ENCODE measurements at regions not wholly inside any gene's neighbourhood (a gene's known extent, or its start where the extent isn't known, plus 50 kb on each side); places are given as distances from the start of the nearest gene placed in this dataset.
"Not testable (repeated sequence)": the region's sequence is repeated elsewhere in the genome, so short reads cannot be mapped to it uniquely, and the experiment has no call there.

DNA sequence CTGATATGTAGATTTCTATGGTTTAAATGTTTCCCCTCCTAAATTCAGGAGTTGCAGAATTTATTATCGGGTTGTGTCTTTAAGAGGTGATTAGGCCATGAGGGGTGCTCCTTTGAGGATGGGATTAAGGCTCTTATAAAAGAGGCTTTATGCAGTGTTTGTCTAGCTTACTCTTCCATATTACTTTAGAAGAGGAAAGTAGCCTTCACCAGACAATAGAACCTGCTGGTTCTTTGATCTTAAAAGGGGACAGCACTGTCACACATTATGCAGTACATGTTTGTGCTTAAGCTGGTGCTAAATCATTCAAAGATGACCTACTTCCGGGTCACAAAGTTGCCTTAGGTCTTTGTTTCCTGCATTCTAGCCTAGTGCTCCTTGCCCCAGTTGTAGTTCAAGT is 81.0 kb downstream of the CPXCR1 start:
- DNase-seq: no peak

DNA sequence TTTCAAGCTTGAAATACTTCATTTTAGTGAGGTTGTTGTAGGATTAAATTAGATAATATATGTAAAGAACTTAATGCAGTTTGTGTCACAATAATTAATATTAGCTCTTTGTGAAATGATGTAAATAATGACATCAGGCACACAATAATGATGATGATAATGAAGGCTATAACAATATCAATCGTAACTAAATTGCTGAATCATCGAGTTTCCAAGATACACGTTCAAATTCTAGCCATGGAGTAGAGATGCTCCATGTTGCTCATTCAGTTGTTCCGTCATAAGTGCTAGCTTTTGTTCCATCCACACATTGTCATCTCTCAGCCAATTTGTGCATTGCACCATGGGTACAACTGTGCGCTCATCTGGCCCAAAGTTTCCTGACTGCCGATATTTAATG is 83.1 kb downstream of the CPXCR1 start:
- no peak for DNase-seq

DNA sequence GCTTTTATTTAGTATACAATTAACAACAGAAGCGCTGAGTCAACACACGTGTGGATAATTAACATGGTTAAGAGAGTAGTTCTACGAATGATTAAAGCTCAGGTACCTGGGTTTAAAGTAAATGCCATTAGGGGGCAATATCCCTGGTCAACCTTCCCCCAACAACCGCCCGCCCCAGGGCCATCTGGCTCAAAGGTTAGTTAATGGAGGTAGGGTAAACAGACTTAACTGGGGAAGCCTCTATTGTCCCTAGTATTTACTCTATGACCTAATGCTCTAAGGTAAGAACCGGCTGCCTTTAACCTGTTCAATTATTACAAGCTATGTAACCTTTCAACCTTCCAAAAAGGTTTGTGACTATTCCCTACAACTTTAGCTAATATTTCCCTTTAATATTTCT is 90.7 kb downstream of the CPXCR1 start:
- not testable (repeated sequence) for DNase-seq

DNA sequence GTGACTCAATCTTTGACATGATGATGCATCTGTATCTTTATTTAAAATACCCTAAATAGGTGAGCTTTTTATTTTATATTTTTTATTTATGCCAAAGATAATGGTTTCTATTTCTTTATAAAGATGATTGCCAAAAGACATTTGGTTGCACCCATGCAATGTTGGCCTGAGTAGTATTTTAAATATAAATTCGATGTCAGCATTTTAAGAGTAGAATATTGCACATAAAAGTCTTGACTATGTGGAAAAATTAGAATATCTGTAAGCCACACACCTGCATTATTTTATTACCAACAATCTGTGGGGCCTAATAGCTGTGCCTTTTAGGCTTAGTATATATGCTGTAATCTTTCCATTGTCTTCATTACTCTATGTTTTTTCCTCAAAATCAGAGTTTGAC is 91.4 kb downstream of the CPXCR1 start:
- DNase-seq: no peak

DNA sequence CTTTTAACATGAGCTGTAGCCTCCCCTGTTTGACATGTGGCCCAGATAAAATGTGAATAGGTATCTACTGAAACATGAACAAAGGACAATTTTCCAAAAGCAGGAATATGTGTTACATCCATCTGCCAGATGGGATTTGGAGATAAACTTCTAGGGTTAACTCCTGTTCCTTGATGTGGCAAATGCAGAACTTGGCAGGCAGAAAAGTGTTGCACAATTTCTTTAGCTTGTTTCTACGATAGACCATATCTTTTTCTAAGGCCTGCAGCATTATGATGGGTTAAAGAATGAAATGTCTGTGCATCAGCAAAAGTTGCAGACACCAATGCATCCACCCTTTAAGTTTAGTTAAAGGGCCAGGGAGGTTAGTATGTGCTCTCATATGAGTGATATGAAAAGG is 96.8 kb downstream of the CPXCR1 start:
- DNase-seq: peak in 1 of 2 experiments; percentile 0

DNA sequence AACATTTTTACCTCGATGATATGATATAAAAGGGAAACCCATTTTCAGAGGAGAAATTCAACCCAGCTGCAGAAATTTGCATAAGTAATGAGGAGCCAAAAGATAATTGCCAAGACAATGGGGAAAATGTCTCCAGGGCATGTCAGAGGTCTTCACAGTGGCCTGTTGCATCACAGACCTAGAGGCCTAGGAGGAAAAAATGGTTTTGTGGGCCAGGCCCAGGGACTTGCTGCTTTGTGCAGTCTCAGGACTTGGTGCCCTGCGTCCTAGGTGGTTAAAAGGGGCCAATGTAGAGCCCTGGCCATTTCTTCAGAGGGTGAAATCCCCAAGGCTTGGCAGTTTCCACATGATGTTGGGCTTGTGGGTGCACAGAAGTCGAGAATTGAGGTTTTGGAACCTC is 106.9 kb downstream of the CPXCR1 start:
- no peak for DNase-seq

DNA sequence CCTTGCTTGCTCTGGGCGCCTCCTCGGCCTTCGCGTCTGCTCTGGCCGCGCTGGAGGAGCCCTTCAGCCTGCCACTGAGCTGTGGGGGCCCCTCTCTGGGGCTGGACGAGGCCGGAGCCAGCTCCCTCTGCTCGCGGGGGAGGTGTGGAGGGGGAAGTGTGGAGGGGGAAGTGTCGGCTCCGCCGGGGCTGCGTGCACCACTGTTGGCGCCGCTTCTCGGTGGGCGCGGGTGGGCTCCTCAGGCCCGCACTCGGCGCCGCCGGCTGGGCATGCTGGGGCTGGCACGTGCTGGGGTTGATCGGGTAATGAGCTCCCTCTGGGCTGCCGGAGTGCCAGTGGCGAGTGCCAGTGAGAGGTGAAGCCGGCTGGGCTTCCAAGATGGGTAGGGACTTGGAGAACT is 116.7 kb downstream of the CPXCR1 start:
- DNase-seq: no peak

DNA sequence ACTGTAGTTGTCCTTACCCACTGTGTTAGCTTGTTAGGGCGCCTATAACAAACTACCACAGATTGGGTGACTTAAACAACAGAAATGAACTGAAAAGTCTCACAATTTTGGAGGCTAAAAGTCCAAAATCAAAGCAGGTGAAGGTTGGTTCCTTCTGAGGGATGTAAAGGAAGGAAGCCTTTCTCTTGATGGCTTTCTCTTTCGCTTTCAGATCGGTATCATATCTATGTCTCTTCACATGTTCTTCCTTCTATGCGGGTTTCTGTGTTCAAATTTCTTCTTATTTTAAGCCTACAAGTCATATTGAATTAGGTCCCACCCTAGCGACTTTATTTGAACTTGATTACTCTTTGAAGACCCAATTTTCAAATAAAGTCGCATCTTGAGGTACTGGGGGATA is 118.6 kb downstream of the CPXCR1 start:
- no peak for DNase-seq

DNA sequence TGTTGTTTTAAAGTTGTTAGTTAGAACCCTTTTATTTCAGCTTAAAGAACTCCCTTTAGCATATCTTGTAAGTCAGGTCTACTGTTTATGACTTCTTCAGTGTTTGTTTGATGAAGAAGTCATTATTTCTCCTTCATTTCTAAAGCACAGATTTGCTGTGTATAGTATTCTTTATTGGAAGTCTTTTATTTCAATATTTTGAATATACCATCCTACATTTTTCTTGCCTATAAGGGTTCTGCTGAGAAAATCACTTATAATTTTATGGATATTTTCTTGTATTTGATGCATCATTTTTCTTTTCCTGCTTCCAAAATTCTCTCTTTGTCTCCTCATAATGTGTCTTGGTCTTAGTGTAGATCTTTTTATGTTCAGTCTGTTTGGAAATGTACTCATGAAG is 134.5 kb downstream of the CPXCR1 start:
- no peak for DNase-seq

DNA sequence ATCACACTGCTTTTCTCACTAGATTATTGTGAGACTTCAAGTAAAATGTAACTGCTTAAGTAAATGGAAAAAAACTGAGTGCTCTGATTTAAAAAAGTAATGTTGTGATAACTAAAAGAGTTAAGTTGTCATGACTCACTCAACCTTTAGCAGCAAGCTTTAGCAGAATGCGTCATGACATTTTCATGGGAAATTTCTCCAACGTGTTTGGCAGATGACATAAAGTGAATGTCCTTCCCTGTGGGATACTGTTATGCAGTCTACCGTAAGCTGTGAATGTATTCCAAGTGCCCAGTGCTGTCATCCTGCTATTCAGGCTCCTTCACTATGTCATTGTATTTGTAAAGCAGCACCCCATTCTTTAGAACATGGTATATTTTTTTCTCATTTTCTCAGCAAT is 136.2 kb downstream of the CPXCR1 start:
- no peak for DNase-seq

DNA sequence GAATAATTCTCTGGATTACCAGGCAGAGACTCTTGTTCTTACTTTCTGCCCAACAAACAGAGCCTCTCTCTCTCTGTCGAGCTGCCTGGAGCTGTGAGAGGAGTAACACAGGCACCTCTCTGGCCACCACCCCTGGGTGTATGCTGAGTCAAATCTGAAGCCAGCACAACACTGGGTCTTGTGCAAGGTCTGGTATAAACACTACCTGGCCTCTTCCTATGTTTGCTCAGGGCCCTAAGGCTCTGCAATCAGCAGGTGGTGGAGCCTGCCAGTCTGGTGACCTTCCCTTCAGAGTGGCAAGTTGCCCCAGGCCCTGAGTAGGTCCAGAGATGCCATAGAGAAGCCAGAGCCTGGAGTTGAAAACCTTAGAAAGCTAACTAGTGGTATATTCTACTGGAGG is 139.9 kb downstream of the CPXCR1 start:
- DNase-seq: no peak

DNA sequence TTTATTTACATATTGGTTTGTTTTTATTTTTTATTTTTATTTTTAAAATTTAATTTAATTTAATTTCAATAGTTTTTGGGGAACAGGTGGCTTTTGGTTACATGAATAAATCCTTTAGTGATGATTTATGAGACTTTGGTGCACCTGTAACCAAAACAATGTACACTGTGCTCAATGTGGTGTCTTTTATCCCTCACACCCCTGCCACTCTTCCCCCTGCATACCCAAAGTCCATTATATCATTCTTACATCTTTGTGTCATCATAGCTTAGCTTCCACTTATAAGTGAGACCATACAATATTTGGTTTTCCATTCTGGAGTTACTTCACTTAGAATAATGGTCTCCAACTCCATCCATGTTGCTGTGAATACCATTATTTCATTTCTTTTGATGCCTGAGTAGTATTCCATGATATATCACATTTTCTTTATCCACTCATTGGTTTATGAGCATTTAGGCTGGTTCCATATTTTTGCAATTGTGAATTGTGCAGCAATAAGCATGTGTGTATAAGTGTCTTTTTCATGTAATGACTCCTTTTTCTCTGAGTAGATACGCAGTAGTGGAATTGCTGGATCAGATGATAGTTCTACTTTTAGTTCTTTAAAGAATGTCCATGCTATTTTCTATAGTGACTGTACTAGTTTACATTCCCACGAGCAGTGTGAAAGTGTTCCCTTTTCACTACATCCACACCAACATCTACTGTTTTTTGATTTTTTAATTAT is 157.1 kb downstream of the CPXCR1 start:
- DNase-seq: peak in 1 of 2 experiments; percentile 20

DNA sequence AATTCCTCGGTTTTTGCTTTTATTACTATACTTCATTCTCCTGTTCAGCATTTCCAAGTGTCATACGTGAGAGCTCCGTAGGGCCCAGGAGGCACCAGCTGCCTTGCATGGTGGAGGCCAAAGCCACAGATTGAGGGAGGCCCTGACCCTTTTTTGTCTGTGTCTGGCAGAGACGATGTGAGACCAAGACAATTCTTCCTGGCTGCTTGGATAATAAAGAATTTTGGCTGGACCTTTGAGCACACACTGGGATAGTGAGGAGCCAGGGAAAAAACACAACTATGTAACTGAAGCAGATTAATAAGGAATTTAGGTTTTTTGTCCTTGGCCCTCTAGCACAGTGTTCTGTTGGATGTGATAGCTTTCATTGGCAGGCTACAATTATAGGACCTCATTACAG is 161.0 kb downstream of the CPXCR1 start:
- DNase-seq: no peak

DNA sequence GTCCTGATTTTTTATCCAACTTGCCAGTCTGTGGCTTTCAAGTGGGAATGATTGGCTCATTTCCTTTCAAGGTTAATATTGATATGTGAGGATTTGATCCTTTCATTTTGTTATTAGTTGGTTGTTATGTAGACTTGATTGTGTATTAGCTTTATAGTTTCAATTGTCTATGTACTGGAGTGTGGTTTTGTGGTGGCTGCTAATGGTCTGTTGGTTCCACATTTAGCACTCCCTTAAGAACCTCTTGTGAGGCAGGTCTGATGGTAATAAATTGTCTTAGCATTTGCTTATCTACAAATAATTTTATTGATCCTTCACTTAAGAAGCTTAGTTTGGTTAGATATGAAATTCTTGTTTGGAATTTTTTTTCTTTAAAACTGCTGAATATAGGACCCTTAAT is 190.6 kb downstream of the CPXCR1 start:
- DNase-seq: no peak

DNA sequence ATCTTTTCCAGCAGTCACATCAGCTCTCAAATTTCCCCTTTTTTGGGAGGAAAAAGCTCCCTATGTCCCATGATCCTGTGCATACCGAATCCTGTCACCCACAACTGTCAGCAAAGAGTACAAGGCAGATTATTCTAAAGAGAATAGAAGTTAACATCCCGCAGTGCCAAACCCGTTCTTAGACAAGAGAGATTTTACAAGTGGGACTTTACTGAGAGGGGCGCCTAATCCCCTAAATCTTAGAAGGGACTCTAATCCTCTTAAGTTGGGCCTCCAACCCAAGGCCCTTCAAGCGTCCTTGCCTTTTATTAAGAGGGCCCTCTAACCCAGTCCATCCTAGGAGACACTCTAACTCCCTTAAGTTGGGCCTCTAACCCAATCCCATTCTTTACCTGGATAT is 193.9 kb downstream of the CPXCR1 start:
- DNase-seq: no peak

DNA sequence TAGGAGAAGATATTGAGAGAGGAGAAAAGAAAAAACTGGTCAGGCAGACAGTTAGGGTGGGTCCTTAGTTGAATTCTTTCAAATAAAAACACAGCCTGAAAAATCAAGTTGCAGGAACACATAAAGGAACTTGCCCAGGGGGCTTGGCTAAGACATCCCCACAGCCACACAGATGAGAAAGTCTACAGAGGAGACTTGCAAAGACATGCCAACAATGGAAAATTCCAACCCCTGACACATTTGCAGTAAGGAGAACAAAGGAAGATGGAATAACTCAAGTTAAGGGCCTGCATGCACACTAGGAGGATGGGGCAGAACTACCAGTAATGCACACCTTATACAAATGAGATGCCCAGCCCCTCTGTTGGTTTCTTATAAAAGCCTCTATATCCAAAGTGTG is 197.6 kb downstream of the CPXCR1 start:
- no peak for DNase-seq

DNA sequence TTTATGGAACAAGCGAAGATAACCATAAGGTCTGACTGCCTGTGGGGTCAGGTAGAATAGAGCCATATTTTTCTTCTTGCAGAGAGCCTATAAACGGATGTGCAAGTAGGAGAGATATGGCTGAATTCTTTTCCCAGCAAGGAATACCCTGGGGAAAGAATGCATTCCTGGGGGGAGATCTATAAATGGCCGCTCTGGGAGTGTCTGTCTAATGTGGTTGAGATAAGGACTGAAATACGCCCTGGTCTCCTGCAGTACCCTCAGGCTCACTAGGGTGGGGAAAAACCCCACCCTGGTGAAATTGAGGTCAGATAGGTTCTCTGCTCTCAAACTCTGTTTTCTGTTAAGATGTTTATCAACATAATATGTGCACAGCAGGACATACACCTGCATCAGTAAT is 209.0 kb downstream of the CPXCR1 start:
- not testable (repeated sequence) for DNase-seq

DNA sequence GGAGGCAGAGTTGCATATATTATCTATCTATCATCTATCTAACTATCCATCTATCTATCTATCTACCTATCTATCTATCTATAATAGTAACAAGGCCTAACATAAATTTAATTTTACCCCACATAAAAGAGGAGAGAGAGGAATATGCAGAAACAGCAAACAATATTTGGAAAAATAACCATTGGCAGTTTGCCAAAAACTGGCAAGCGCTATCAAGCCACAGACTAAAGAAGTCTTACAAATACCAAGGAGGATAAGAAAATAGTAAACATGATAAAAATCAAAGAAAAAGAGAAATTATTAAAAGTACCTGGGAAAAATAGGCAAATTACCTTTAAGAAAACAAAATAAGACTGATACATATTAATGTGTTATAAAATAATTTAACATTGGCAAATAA is 230.8 kb downstream of the CPXCR1 start:
- DNase-seq: no peak

DNA sequence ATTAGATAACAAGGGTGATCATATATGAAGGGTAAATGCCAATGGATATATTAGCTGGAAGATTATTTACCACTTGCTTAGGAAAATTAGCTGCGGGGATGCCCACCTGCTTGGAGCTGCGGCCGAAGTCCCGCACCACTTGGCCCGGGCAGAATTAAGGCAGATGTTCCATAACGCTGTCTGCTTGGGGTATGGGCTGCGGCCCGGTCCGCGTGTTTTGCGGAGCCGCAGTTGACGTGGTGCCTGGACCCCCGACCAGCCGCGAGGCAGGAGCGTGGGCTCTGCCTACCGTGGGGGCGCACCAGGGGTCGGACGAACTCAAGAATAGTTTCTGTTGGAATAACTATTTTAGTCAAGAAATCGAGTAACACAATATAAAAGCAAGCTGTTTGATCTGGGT is 235.2 kb downstream of the CPXCR1 start:
- no peak for DNase-seq

DNA sequence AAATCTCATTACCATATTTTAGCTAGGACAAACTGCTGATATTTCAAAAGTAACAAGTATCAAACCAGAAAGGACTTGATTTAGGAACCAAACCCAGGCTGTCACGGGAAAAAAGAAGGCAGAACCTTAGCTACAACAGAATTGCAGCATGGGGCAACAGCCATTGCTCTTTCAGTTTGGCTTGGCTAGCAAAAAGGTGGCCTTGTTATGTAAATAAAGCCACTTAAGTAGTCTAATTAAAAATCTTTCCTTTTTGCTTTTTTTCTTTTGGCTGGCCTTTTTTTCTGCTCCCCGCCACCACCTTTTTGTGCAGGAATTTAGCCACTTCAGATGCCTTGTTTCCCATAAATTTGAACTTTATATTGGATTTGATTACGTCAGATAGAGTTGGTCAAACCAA is 235.9 kb downstream of the CPXCR1 start:
- DNase-seq: no peak

DNA sequence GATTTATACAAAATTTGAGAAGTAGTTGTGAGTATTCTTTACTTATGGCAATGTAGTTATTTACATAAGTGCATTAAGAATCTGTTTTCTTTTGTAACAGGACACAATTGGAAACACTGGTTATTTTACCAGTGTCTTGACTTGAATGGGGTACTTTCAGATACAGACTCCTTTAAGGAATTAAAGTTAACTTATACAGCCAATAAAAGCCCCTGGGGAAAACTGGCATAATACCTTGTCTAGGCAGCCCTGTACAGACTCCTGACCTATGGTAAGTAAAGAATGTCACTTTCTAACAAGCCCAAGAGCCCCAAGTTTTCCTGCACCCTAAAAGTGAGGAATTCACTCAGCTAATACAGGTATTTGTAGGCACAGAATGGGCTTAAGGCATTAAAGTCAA is 241.8 kb downstream of the CPXCR1 start:
- no peak for DNase-seq

DNA sequence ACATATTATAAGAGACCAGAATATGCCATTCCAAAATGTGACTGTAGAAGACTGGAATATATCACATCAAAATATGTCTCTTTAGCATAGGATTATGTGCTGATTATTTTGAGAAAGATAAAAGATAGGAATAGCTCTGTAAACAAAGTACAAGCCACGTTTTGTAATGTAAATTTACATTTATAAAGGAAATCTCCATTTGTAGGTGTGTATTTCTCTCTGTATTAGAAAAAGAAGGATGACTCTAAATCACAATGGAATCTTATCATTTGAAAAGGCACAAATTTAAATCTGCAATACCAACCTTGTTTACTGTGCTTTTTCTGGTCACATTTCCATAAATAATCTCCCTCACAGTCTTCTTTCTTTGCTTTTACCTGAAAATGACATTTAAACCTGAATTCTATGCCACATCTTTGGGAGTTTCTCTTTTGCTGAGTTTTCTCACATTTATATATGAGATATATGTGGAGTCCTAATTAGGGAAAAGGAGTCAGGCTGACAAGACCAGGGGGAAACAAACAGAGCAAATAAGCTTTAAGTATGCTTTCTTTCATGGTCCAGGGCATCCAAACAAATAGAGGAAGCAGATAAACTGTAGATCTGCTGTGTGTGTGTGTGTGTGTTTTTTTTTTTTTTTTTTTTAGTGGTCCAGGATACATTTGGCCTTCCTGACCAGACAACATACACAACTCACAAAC is 244.0 kb downstream of the CPXCR1 start:
- no peak for DNase-seq

DNA sequence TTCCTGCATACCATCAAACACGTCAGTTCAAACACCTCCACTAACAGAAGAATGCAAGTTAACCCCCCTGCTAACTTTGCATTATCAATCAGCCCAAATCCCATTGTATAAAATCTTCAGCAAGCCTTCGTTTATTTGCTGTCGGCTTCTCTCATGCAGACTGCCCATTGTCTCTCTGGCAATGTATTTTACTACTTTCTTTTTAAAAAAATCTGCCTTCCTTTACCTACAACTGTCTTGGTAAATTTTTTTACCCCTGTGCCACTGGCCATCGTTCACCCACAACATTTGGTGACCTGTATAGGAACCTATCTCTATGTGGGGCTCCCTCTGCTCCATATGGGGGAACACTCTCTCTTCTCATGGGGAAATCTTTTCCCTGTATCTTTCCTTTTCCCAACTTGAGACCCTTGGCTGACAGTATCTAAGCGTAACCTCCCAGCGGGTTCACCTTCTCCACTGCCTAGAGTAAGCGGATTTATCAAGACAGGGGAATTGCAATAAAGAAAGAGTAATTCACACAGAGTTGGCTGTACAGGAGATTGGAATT is 244.6 kb downstream of the CPXCR1 start:
- DNase-seq: no peak

DNA sequence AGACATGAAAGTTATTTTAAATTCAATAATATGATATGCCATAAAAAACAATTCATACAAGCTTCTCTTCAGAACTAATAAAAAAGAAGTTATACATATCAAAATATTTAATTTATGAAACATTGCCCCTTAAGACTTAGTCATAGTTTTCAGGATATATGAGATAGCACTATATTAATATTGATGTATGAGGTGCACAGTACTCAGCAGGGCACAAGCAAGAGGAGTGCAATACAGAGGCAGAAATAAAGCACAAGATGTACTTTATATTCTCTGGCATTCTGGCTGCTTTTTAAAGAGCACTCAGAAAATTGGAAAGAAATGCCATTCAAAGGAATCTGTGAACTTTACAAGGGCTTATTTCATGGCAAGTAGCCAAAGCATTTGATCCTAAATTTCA is 274.9 kb downstream of the CPXCR1 start:
- DNase-seq: no peak

DNA sequence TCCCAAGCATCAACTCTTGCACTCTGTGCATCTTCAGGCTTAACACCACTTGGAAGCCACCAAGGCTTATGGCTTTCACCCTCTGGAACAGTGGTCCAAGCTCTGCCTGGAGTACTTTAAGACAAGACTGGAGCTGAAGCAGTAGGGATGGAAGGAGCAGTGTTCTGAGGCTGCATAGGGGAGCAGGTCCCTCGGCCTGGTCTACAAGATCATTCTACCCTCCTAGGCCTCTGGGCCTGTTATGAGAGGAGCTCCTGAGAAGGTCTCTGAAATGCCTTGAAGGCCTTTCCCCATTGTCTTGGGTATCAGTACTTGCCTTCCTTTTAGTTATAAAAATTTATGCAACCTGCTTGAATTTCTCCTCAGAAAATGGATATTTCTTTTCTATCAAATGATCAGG is 286.7 kb downstream of the CPXCR1 start:
- DNase-seq: no peak

All from Kasumi-1 (cell line).